A673 (cell line): ENCODE measurements at regions not wholly inside any gene's neighbourhood (a gene's known extent, or its start where the extent isn't known, plus 50 kb on each side); places are given as distances from the start of the nearest gene placed in this dataset.

Source experiments
- BruUV-seq: library from RNA; stranded (reverse); fragments of 400-500 nt; replicated peaks from 2 replicates; lab custom pipeline; 2021; lab: Mats Ljungman, UMichigan
- CTCF ChIA-PET: fragments of 300-600 bp; sonication (Branson Sonifier 250); formaldehyde crosslinking; loops from one replicate; lab custom pipeline; 2022; ENCODE audit warnings: antibody characterized with exemption; lab: Charles Lee
- POLR2A ChIA-PET: fragments of 300-600 bp; sonication (Branson Sonifier 250); formaldehyde crosslinking; loops from one replicate; lab custom pipeline; 2022; ENCODE audit warnings: antibody characterized with exemption; ENCODE audit not compliant: low non-redundant PET; lab: Charles Lee
- DNase-seq: peaks from one replicate; pipeline ENCODE4 v3.0.0-alpha.2; 2015; ENCODE audit warnings: low spot score
- H3K27ac ChIP-seq: fragments of 200-600 bp; sonication (generic); 2 replicates; pipeline ENCODE4 v1.5.1; 2016; ENCODE audit warnings: mixed run types, low read depth, mild to moderate bottlenecking, mixed read lengths, antibody characterized with exemption, low read length; ENCODE audit not compliant: poor library complexity, severe bottlenecking
- H3K27me3 ChIP-seq: fragments of 200-600 bp; sonication (generic); replicated peaks from 2 replicates; pipeline ENCODE4 v1.6.1; 2017; ENCODE audit warnings: mixed run types, low read depth, mild to moderate bottlenecking, mixed read lengths, antibody characterized with exemption, low read length; ENCODE audit not compliant: insufficient read depth, poor library complexity
- H3K36me3 ChIP-seq: fragments of 200-600 bp; sonication (generic); 2 replicates; pipeline ENCODE4 v1.6.1; 2016; ENCODE audit warnings: mixed run types, mild to moderate bottlenecking, mixed read lengths, antibody characterized with exemption, low read length; ENCODE audit not compliant: insufficient read depth, poor library complexity, severe bottlenecking
- H3K4me1 ChIP-seq: fragments of 200-600 bp; sonication (generic); 2 replicates; pipeline ENCODE4 v1.6.1; 2017; ENCODE audit warnings: mixed run types, mild to moderate bottlenecking, mixed read lengths, antibody characterized with exemption, low read length; ENCODE audit not compliant: insufficient read depth, poor library complexity, severe bottlenecking
- H3K4me3 ChIP-seq: fragments of 200-600 bp; sonication (generic); 2 replicates; pipeline ENCODE4 v1.5.1; 2016; ENCODE audit warnings: low read depth, mixed run types, mild to moderate bottlenecking, mixed read lengths, low read length; ENCODE audit not compliant: poor library complexity, severe bottlenecking
- H3K9me3 ChIP-seq: fragments of 200-600 bp; sonication (generic); 2 replicates; pipeline ENCODE4 v1.6.1; 2016; ENCODE audit warnings: mixed run types, low read depth, mild to moderate bottlenecking, mixed read lengths, antibody characterized with exemption, low read length; ENCODE audit not compliant: poor library complexity, severe bottlenecking
- CTCF ChIP-seq: fragments of 300-800, 200-600 bp; sonication (generic); conservative IDR thresholded peaks from 2 replicates; pipeline ENCODE4 v1.5.1; 2017; ENCODE audit warnings: low read depth, mild to moderate bottlenecking, antibody characterized with exemption, low read length, moderate library complexity, mixed read lengths
- EZH2 ChIP-seq: fragments of 200-600 bp; sonication (generic); IDR thresholded peaks from 2 replicates; pipeline ENCODE4 v1.6.1; 2017; ENCODE audit warnings: borderline replicate concordance, low read depth, mild to moderate bottlenecking, mixed read lengths, antibody characterized with exemption, low read length; ENCODE audit not compliant: poor library complexity, severe bottlenecking
- intact Hi-C: fragments of 100-400 bp; cut with micrococcal nuclease; formaldehyde crosslinking; loops from one replicate; pipeline ENCODE4 v1.10.0; 2022; ENCODE audit not compliant: unreplicated experiment

- DNase-seq = no peak
- no TSS peak for BruUV-seq
- H3K36me3 ChIP-seq = no peaks in the 10 kb centered on the region
- H3K27ac ChIP-seq = no peak overlapping the region
- TF ChIP-seq CTCF = no peak
- TF ChIP-seq EZH2 = no peak
- H3K27me3 ChIP-seq = no peaks in the 10 kb centered on the region
- intact Hi-C loops = no loop called here
- ChIA-PET CTCF (no interaction called here), POLR2A (no interaction called here)
- peaks cover 3% of the 10 kb centered on the region for H3K9me3 ChIP-seq
- H3K4me1 ChIP-seq = peaks cover 13% of the 10 kb centered on the region
- no peak overlapping the region for H3K4me3 ChIP-seq
Measured at GRCh38 chr2:67054728-67055127, 342.4 kb upstream of the ETAA1 start.

- peaks cover 7% of the 10 kb centered on the region for H3K9me3 ChIP-seq
- ChIA-PET CTCF (interaction anchor here (0.6 kb wide), 1 partner anchor 595 kb away, joined by 5 read pairs; no protein-coding TSS in a partner anchor), POLR2A (no interaction called here)
- no peaks in the 10 kb centered on the region for H3K36me3 ChIP-seq
- BruUV-seq = no TSS peak
- TF ChIP-seq CTCF = no peak
- no peak for TF ChIP-seq EZH2
- no peaks in the 10 kb centered on the region for H3K27me3 ChIP-seq
- DNase-seq = no peak
- peaks cover 13% of the 10 kb centered on the region for H3K4me1 ChIP-seq
- no peak overlapping the region for H3K4me3 ChIP-seq
- H3K27ac ChIP-seq = no peak overlapping the region
- intact Hi-C loops = no loop called here
Measured at GRCh38 chr2:67055387-67056304, 341.5 kb upstream of the ETAA1 start.

GRCh38 chr2:67057123-67057522 lies 340.0 kb upstream of the ETAA1 start:
- H3K4me3 ChIP-seq = no peak overlapping the region
- ChIA-PET CTCF (no interaction called here), POLR2A (no interaction called here)
- H3K4me1 ChIP-seq = peaks cover 13% of the 10 kb centered on the region
- intact Hi-C loops = no loop called here
- no TSS peak for BruUV-seq
- H3K9me3 ChIP-seq = peaks cover 7% of the 10 kb centered on the region
- no peaks in the 10 kb centered on the region for H3K36me3 ChIP-seq
- H3K27ac ChIP-seq = no peak overlapping the region
- no peaks in the 10 kb centered on the region for H3K27me3 ChIP-seq
- DNase-seq = no peak
- TF ChIP-seq EZH2 (no peak), CTCF (no peak)
